Tibial nerve (tissue), 4 donors: ENCODE measurements at regions not wholly inside any gene's neighbourhood (a gene's known extent, or its start where the extent isn't known, plus 50 kb on each side); places are given as distances from the start of the nearest gene placed in this dataset.

Experiments used
- CTCF ChIP-seq, 5 experiments: fragments of 200-600 bp in 3 of 5; fragments of 450-650 bp in 2 of 5; sonication (generic) in 3 of 5; IDR thresholded peaks; one replicate each; pipeline ENCODE4 v1.5.1; 2016 to 2019; ENCODE audit warnings: antibody characterized with exemption in 5 of 5, mild to moderate bottlenecking in 3 of 5, moderate library complexity in 2 of 5
- EP300 ChIP-seq, 2 donors: sonication (generic); formaldehyde crosslinking; IDR thresholded peaks; one replicate each; pipeline ENCODE4 v1.6.1; 2017; ENCODE audit warnings: antibody characterized with exemption in 2 of 2, mild to moderate bottlenecking in 1 of 2
- POLR2A ChIP-seq, 2 donors: fragments of 450-650 bp; IDR thresholded peaks; one replicate each; pipeline ENCODE4 v1.6.1; 2017; ENCODE audit warnings: antibody characterized with exemption in 2 of 2, mild to moderate bottlenecking in 2 of 2, moderate library complexity in 2 of 2

- no peak for TF ChIP-seq CTCF (IDR thresholded peaks at IDR 0.05)
- TF ChIP-seq POLR2A (IDR thresholded peaks at IDR 0.05), result no peak
- no peak for TF ChIP-seq EP300 (IDR thresholded peaks at IDR 0.05)
Measured at GRCh38 chr10:123455861-123456260, 210.3 kb upstream of the GPR26 start.
